ENCODE measurements at regions not wholly inside any gene's neighbourhood (a gene's known extent, or its start where the extent isn't known, plus 50 kb on each side); places are given as distances from the start of the nearest gene placed in this dataset.

GRCh38 chr20:57097245-57097915 is 169.1 kb downstream of the BMP7 start:
- no peak for TF ChIP-seq CTCF (IDR thresholded peaks at IDR 0.05)
- no peak for TF ChIP-seq SIN3A (IDR thresholded peaks at IDR 0.05; ENCODE audit: borderline replicate concordance, insufficient read depth, low read depth, low read length)
- TF ChIP-seq POLR2AphosphoS5 (IDR thresholded peaks at IDR 0.05; ENCODE audit: low read depth, low read length): no peak
- TF ChIP-seq TCF7L2 (IDR thresholded peaks at IDR 0.05; ENCODE audit: low read depth, low read length): no peak
